ENCODE measurements at regions not wholly inside any gene's neighbourhood (a gene's known extent, or its start where the extent isn't known, plus 50 kb on each side); places are given as distances from the start of the nearest gene placed in this dataset.
"Not testable (repeated sequence)": the region's sequence is repeated elsewhere in the genome, so short reads cannot be mapped to it uniquely, and the experiment has no call there.

DNA sequence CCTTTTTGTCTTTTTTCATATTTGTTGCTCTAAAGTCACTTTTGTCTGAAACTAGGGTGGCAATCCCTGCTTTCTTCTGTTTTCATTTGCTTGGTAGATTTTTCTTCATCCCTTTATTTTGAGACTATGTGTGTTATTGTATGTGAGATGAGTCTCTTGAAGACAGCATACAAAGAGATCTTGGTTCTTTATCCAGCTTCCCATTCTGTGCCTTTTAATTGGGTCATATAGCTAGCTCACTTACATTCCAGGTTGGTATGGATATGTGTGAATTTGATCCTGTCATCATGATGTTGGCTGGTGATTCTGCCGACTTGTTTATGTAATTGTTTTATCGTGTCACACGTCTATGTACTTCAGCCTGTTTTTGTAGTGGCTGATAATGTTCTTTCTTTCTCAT is 267.7 kb upstream of the MGAT4C start:
- DNase-seq, result no peak

DNA sequence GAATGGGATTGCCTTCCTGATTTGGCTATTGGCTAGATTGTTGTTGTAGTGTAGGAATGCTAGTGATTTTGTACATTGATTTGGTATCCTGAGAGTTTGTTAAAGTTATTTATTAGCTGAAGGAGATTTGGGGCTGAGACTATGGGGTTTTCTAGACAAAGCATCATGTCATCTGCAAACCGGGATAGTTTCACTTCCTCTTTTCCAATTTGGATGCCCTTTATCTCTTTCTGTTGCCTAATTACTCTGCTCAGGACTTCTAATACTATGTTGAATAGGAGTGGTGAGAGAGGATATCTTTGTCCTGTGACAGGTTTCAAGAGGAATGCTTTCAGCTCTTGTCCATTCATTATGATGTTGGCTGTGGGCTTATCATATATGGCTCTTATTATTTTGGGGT is 265.7 kb upstream of the MGAT4C start:
- no peak for DNase-seq

DNA sequence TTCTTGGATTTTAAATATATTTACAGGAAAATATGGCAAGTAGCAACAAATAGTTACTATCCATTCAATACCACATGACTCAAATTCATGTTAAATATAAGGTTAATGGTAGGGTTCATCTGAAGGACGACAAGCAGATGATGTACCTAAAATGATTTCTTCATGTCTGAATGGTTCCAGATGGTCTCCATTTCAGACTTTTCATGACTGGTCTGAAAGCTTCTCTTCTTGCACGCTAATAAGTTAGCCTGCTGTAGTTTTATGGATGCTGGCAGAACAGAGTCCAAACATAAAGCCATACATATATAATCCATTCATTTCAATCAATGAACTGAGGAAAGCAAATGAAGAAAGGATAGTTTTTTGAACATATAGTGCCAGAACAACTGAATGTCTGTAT is 257.0 kb upstream of the MGAT4C start:
- DNase-seq, result no peak

DNA sequence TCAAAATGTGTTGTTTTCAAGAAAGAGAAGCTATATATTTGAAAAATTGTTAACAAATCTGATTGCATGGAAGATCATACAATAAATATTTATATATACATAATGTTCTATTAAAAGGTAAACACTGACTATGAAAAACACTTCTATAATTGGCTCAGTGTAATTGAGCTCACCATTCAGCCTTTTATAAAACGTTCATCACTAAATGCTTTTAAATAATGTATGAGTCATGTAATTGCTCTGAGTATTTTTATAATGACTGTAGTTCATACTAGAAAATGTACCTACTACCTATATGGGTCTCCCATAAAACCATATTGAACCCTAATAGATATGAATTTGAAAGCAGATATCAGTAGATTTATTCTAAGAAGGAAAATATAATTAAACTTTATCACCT is 240.4 kb upstream of the MGAT4C start:
- no peak for DNase-seq

DNA sequence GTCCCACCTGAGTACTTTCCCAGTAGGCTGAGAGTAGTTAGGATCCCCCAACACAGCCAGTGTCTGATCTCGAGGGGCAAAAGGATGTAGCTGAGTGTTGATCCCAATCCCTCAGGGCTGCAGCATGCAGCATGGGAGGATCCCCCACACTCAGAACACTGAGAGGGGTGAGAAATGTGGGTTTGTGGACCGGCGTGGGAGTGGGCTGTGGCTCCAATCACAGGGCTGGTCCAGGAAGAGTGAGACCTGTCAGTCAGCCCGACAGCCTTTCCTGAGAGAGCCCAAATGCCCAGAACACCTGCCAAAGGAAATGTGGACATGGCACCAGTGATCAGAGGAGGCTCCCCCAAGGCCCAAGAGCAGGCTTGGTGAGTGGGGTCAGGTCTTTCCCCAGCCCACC is 228.3 kb upstream of the MGAT4C start:
- no peak for DNase-seq

DNA sequence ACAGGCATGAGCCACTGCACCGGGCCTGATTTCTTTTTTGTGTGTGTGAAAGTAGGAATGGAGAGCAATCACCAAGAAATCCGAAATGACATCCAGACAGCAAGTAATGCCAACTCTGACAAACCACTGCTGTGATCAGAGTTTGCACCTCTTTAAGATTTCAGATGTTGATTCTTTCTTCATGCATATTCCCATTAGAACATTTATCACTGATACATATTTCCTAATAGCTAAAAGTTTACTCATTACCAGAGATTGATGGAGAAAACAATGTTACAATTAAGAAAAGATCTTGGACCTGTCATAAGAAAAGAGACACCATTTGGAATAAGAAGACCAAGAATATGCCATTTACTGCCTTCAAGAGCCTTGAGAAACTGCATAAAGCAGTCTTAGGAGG is 217.0 kb upstream of the MGAT4C start:
- no peak for DNase-seq

DNA sequence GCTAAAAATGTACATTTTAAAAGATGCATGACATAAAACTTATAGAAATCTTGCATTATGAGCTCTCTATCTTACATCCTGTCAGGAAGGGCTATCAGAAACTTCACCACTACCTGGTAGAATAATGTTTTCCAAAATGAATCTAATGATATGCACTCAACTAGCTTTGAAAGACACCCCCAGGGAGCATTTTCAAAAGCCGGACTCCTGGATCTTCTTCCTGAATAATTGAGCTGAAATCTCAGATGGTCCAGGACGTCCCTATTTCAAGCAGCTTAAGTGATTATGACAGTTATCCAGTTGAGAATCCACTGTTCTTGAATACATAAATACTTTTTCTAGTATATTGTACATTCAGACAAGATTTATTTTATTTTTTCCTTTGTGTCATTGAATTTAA is 200.6 kb upstream of the MGAT4C start:
- no peak for DNase-seq

DNA sequence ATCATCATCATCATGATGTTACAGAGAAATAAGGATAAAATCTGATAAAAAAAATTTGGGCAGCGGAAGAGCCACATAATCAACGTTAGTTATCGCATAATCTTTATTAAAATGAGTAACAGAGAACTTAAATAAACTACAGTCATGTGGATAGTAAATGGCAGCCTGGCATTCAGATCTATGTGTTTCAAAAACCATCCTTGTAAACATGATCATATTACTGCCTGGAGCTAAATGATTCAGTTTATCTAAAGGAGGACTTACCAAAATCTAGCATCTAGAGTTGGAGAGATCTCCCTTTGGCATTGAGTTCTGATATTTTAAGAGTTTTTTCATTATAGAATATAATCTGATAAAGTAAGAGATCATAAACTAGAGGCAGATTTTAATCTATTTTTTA is 200.1 kb upstream of the MGAT4C start:
- DNase-seq, result no peak

DNA sequence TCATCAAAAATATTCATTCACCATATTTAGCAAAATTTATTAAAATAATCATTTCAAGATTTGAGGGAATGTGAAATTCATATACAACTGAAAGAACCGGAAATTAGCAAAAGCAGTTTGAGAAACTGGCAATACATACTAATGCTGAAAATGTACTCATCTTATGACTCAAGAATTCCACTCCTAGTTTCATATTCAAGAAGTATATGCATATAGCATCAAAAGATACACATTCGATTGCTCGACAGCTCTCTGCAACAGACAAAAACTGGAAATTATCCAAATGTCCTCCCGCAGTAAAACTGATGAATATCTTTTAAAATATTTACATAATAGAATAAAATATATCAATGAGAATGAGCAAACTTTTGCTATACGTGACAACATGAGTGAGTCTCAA is 189.2 kb upstream of the MGAT4C start:
- no peak for DNase-seq

DNA sequence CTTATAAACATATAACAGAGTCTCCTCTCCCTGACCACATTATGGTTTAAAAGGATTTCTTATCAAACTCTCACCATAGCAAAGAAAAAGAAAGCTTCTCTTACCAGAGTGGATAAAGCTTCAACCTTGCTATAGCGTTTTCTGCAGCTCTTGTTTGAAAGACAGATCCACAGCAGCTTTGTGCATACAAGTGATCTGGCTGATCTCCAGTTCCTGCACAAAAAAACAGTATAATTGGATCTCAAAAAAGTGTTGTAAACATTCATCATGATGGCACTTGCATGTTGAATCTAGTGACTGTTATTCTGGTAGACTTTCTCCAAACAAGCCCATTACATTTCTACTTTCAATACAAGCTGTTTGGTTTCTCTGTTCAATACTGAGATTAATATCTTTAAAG is 178.9 kb upstream of the MGAT4C start:
- no peak for DNase-seq

DNA sequence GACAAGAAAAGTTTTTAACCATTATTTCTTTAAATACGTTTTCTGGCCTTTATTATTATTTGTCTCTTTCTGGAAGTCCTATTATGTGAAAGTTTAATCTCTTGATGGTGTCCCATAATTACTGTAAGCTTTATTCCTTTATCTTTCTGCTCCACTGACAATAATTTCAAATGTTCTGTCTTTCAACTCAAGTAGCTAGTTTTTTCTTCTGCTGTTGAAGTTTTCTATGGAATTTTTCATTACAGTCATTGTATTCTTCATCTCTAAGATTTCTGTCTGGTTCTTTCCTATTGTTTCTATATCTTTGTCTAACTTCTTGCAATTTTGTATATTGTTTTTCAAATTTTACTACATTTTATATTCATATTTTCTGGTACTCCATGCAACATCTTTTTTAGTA is 173.6 kb upstream of the MGAT4C start:
- no peak for DNase-seq

DNA sequence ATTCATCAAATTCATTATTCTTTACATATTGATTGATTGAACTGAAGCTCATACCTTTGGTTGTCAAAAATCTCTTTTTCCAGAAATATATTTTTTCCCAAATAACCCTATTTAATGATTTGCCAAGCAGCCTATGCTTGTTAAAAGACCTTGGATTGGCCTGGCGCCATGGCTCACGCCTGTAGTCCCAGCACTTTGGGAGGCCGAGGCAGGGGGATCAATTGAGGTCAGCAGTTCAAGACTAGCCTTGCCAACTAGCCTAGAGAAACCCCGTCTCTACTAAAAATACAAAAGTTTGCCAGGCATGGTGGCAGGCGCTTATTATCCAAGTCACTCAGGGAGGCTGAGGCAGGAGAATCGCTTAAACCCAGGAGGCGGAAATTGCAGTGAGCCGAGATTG is 165.1 kb upstream of the MGAT4C start:
- no peak for DNase-seq

DNA sequence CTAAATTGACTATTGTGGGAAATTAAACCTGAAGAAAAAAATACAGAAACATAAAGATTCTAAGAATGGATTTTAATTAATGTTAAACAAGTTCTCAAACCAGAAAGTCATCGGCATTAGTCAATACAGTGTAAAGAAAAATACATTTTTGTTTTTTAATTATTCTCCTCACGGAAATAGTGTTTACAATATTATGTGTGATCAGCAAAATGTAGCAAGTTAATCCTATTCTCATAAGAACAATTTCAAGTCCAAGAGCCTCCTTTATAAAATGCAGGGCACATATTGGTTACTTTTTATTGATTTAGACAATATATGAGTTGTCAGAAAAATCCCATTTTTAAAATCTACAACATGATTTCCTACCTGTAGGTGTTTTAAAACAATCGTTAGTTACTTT is 158.0 kb upstream of the MGAT4C start:
- no peak for DNase-seq

DNA sequence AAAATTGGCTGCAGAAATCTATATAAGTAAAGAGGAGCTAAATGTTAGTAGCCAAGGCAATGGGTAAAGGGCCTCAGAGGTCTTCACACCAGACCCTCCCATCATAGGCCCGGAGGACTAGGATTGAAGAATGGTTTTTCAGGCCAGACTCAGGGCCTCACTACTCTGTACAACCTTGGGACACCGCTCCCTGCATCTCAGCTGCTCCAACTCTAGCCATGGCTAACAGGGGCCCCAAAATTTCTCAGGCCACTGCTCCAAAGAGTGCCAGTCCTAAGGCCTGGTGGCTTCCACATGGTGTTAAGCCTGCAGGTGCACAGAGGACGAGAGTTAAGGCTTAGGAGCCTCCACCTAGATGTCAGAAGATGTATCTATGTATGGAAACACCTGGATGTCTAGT is 155.5 kb upstream of the MGAT4C start:
- DNase-seq, result no peak

DNA sequence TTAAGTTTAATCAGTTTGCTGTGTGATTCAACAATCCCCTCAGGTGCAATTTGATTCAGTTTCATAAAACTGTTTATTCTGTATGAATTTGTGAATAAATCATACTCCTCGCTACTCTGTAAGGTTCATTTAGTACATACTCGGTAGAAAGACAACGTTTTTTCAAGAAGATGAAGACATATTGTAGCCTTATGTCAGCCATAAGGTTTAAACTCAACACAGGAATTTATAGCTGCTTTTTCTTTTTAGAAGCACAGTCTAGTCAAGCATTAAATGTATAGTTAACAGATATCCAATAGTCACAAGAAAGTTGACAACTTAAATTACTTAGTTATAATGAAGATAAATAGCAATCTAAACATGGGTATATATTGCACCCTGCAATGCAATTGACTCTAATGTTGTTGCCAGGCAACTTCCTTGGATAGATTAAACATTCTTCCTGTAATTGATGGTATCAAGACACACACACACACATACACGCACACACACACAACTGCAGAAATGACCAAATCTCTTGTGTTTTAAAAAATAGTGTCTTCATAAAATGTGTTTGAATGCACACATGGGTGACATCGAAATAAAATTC is 151.5 kb upstream of the MGAT4C start:
- no peak for DNase-seq

DNA sequence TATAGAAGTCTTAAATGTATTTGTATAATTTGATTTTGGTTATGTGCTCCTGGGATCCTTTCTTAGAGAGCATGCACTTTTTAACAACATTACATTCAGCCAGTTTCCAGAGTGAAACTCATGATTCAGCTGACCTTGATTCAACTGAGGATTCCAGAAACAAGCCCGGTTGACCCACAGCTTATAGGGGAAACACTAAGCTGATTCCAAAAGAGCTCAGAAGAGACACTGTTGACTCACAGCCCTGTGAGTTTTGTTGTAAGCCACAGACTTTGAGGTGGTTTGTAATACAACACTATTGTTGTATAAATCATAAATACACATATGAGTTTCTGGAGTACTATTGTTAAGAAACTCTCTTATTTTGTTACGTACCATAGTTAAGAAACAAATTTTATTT is 133.8 kb upstream of the MGAT4C start:
- DNase-seq, result no peak

DNA sequence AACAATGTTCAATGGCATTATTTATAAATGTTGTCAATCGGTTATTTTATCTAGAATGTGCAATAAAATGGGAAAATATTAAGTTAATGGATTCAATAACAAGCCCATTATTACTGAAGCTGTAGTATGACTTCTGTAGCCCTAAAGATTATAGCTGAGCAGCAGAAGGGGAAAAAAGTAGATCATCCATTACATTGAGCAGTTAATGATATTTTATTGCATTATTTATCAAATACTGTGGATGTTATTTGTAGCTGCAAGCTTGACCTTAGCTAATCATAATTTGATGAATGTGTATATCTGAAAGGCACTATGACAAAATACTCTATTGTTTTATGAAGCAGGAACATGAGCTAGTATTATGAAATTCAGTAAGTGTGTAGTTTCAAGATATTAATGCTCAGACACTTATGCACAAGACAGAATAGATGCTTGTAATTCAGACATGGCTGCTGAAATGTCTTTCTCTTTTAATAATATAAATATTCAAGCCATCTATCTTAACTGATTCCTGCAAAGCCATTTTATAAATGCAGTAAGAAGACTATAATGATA is 131.5 kb upstream of the MGAT4C start:
- DNase-seq, result no peak

DNA sequence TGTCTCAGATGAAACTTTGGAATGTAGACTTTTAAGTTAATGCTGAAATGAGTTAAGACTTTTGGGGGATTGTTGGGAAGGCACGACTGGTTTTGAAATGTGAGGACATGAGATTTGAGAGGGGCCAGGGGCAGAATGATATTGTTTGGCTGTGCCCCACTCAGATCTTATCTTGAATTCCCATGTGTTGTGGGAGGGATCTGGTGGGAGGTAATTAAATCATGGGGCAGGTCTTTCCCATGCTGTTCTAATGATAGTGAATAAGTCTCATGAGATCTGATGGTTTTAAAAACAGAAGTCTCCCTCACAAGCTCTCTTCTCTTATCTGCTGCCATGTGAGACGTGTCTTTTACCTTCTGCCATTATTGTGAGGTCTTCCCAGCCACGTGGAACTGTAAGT is 127.6 kb upstream of the MGAT4C start:
- DNase-seq, result not testable (repeated sequence)

DNA sequence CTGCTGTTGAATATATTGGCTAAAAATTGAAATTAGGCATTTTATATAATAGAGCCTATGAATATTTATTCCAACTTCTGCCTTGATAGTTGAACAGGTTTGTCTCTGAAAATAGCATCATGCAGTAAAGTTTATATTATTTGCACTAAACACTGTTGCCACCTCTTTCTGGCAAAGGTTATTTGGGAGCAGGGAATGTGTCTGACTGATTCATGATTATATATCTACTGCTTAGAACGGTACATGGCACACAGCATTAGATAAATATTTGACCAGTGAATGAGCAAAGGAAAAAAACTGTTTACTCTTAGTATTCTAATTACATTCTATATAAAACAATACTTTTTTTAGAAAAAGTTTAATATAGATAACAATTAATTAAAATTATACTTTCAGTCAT is 123.1 kb upstream of the MGAT4C start:
- no peak for DNase-seq

DNA sequence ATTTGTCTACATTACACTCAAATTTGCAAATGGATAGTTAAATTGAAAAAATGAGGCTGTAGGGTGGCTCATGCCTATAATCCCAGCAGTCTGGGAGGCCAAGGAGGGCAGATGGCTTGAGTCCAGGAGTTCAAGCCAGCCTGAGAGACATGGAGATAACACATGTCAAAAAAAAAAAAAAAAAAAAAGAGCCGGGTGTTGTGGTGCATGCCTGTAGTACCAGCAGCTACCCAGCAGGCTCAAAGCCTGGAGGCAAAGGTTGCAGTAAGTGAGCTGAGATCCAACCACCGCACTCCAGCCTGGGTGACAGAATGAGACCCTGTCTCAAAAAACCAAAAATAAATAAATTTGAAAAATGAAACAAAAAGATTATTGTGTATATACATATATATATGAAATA is 119.9 kb upstream of the MGAT4C start:
- no peak for DNase-seq

DNA sequence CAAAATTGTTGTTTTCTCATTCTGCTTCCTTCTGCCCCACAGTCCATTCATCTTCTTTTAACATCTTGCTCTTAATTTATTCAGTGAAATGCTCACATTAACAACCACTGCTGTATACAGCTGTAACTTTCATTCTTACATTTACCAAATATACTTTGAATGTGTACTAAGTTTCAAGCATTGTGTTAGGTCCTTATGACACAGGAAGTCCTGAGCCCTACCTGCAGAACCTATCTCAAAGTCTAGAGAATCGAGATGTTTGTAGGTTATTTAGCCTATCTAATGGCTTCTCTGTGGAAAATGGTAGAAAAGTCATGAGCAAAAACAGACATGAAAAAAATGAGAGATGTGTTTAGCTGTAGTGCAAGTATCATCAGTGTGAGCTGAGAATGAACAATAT is 117.6 kb upstream of the MGAT4C start:
- no peak for DNase-seq

DNA sequence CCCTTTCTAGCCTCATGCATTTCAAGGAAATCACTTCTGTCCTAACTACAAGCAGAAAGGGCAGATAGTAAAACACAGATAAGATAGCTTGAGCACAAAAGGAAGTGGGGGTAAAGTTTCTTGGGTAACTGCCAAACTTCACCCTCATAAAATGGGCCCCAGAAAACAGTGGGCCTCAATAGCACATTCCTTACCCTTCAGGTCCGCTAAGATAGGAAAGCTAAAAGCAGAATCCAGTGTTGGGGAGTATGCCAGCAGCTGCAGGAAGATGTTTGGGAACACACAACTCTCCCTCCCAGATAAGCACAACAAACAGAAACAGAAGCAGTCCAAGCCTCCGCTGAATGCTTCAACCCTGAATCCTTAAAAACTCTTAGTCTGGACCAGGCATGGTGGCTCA is 110.9 kb upstream of the MGAT4C start:
- no peak for DNase-seq

DNA sequence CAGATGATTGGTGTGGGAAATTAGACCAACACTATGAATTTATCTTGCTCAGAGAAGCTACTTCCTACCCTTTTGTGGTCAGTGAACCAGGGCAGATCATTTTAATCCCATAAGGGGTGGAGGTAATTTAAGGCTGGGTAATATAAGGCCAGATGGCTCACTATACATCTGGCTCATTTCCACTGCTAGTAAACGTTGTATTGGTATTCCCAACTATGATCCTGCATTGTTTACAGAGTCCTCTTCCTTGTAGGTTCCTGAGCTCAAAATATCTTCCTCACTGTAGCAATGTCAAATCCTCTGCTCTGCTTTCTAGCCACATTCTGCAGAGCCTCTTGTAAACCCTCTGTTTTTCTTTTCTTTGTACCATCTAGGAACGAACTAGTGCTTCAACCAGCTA is 93.0 kb upstream of the MGAT4C start:
- no peak for DNase-seq

DNA sequence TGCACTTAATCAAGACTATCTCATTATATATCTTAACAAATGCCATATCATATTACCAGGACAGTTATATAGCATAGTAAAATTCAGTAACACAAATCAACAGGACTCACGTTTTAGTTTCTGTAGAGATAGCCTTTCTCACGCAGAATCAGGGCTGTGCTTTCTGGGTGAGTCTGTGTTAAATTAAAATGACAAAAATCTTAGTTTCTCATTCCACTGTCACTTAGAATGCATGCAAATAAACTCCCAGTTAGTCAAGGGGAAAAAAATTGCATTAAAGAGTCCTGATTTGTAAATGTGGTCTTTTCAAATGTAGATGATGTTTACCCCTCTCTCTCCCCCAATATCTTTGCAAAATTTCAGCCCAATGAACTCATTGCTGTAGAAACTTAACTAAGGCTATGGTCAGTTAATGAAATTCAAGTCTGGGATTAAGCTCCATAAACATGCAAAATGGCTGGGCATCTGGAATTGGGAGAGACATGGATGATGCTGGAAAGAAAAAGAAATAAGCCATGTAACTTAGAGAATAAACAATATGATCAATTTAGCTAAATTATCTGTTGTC is 77.8 kb upstream of the MGAT4C start:
- no peak for DNase-seq

DNA sequence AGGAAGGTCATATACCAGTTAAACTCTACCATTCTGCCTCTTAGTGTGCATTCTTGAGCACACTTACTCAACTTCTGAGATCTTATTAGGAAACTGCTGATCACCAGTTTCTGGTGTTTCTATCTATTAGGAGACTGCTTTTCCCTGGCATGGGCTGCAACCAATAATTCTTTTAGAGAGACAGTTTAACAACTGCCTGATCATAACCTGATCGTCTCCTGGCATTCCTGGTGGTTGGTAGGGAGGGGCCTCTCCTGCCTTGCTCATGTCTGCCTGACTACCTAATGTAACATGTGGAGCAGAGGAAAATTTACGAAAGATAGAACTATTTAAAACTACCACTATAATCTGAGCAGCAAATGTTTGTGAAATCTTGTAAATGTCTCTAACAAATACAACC is 75.3 kb upstream of the MGAT4C start:
- no peak for DNase-seq
